ENCODE measurements at regions not wholly inside any gene's neighbourhood (a gene's known extent, or its start where the extent isn't known, plus 50 kb on each side); places are given as distances from the start of the nearest gene placed in this dataset.

DNA sequence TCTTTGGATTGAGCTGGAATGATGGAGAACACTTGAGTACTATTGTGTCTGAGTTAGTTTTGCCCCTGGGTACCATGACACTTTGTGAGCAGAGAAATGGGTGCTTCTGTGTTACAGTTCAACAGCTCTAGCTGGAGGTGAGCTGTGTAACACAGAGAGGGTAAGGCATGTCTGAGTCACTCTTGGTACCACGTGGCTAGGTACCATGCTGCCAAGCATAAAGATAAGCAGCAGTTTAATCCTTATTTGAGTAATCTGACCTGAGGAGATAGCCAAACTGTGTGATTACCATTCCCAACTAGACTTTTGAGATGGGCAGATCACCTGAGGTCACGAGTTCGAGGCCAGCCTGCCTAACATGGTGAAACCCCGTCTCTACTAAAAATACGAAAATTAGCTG, 122.0 kb downstream of the OLFM4 start:
- no peak for DNase-seq

- DNase-seq = no peak
Observed at GRCh38 chr13:53151336-53152056, 122.9 kb downstream of the OLFM4 start.

DNA sequence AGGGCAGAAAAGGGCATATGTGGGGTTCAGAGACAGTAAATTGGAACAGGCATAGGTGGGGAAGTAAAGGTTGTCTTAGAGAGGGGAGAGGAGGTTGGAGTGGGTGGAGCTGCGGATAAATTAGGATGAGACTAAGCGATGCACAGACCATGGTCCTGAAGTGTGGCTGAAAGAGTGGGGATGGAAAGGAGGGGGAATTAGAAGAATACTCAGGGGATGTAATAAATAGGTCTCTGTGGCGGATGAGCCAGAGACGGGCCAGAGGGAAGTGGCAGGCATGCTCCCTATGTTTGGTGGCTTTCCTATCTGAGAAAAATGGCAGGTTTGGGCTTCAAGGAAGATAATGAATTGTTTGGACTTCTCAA, 123.4 kb downstream of the OLFM4 start:
- no peak for DNase-seq

- no peak for DNase-seq
Observed at GRCh38 chr13:53158201-53158600, 129.6 kb downstream of the OLFM4 start.

- DNase-seq = no peak
Observed at GRCh38 chr13:53159431-53159830, 130.8 kb downstream of the OLFM4 start.

DNA sequence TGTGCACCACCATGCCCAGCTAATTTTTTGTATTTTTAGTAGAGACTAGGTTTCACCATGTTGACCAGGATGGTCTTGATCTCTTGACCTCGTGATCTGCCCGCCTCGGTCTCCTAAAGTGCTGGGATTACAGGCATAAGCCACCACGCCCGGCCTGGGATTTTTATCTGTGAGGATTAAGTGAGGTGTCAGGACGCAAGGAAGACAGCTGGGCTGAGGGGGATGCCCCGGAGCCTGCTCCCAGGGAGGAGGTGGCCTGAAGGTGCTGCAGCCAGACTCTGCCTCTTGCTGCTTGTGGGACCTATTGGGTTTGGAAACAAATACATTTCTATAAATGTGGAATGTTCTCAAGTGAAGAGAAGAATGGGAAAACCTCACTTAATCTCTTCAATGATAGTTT, 131.6 kb downstream of the OLFM4 start:
- DNase-seq = no peak

DNA sequence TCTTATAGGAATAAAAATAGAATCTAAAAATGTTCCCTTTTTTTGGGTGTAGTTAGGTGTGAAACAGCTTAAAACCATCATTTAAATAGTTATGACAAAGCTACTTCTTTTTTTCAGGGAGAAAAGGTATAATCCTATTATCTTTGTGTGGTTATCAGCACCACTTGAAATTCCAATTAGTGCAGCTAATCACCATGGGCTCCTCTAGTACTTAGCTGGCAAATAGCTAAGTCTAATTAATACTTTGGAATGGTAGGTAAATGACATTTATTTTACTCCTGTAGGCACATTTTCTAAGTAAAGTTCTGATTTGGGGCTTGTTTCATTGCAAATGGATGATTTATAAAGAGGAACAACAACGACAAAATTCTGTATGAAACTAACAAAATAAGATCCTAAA, 132.6 kb downstream of the OLFM4 start:
- DNase-seq = no peak

DNA sequence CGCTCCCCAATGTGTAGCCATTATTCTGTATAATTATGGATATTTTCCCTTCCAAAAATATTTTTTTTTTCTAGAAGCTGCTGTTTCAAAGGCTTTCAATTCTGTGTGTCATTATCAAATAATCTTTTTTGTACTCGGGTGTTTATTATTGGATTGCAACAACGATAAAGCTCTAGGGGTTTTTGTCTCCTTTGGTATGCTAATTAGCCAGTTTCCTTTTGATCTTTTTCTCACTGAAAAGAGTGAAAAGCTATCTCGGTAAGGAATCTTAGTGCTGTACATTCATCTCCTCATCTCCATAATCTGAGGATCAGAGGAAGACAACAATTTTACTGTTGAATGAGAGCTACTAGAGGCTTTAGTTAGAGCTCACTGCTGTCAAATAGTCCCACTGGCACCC, 136.6 kb downstream of the OLFM4 start:
- no peak for DNase-seq

- DNase-seq = no peak
Observed at GRCh38 chr13:53167561-53167960, 138.9 kb downstream of the OLFM4 start.

DNA sequence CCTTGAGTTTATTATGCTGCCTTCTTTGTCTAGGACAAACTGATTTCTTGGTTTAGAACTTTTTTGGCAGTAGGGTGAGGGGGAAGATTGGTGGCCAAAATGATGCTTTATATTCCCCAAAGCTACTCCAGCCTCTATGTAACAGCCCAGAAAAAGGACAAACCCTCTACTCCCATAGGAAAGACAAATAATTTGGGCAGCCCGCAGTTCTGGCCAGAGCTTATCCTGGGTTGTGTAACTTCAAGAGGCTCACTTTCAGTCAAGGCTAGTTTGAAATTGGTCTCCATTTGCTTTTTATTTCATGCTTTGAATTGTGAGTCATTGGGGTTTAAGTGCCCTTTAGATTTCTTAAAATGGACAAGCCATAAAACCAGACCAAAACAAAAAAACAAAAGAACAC, 142.3 kb downstream of the OLFM4 start:
- DNase-seq = no peak

DNA sequence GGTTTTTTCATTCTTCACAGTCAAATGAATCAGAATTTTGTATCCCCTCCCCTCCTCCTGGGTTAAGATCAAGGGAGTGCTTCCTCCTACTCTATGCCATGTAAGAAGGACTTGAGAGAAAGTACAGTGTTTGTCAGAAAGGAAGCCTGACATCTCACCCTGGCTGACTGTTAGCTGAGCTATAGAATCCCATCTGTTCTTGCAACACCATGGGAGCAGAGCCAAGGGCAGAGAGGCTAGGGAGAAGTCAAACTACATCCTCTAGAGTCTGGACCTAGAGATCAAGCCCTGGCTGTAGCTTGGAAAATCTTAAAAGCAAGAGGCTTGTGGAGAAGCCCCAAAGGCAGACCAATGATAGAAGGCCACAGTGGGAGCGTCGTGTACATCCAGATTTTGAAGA, 145.9 kb downstream of the OLFM4 start:
- DNase-seq = no peak

DNA sequence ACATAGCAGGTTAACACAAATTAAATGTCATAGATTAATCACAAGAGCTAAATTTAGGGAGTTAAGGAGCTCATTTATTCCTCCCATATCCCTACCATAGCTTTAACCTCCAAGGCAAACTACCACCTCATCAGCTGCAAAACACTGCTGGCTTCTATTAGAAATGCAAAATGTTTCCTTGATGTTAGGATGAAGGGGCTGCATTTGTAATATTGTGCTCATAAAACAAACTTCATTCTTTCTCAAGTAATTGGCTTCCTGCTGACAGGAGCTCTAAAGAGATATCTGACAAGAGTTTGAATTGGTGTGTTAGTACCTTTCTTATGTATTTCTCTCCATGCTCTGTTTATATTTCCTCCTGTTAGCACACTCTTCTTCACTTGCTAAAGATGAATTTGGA, 152.1 kb downstream of the OLFM4 start:
- DNase-seq = no peak

DNA sequence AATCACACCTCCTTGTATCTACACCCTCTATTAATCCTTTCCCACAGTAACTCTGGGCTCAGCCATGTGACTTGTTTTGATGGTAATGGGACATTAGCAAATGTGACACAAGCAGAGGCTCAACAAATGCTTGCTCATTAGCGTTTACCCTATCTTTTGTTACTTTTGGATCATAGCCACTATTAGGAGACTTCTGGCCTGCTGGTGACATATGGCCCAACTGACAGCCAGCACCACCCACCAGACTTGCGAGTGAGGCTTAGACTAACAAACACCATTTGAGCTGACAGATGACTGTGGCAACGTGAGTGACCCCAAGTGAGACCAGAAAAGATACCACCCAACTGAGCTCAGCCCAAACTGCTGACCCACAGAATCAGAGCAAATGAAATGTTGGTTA, 154.1 kb downstream of the OLFM4 start:
- no peak for DNase-seq

GRCh38 chr13:53188120-53188519, 159.5 kb downstream of the OLFM4 start:
- DNase-seq = no peak

DNA sequence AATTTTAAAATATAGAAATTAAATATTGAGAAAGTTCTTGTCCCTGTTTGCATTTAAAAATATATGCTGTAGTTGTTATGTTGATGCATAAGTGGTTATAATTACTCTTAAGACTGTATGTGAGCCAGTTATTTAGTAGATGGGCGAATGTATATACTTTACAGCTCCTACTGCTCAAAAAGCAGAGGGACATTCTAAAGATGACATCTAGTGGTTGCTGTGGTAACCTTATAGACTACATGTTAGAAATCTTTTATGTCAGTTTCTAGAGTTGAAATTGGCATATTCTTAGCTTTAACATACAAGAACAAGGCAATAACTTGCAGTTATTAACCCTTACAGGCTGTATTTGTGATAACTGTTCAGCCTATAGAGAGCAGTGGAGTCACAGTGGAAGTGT, 160.5 kb downstream of the OLFM4 start:
- DNase-seq = no peak

- DNase-seq = no peak
Observed at GRCh38 chr13:53191091-53191490, 162.5 kb downstream of the OLFM4 start.

GRCh38 chr13:53197424-53197823, 168.8 kb downstream of the OLFM4 start:
- DNase-seq = no peak

- no peak for DNase-seq
Observed at GRCh38 chr13:53198017-53198416, 169.4 kb downstream of the OLFM4 start.

DNA sequence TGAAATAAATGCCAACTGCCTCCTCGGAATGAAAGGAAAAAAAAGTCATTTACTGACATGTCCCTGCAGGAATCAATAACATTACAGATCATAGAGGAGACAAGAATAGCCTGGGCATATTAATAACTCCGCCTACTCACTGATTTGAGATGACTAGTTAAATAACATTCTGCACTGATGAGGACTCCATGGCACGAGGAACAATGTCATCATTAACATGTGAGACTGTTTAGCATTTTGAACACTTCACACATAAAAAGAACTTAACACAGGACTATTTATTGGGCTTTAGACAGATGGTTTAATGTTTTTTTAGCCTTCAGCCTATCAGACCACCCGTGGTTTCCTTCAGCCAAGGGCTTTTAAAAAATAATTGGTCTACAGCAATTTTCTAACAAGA, 170.1 kb downstream of the OLFM4 start:
- DNase-seq = no peak

DNA sequence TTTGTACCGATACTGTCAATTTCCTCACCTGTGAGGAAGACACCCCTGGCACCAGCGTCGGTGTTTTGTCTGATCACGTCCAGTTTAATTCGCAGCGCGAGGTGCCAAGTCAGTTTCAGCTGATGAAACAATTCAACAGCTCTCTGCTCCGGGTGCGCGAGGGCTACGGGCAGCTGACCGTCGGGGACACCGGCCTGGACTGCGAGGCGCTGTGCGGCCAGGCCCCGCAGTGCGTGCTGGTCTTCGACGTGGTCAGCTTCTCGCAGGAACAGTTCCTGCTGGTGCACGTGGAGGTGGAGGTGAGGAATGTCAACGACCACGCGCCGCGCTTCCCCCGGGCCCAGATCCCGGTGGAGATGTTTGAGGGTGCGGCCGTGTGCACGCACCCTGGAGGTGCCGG, 171.5 kb downstream of the OLFM4 start:
- DNase-seq = no peak

DNA sequence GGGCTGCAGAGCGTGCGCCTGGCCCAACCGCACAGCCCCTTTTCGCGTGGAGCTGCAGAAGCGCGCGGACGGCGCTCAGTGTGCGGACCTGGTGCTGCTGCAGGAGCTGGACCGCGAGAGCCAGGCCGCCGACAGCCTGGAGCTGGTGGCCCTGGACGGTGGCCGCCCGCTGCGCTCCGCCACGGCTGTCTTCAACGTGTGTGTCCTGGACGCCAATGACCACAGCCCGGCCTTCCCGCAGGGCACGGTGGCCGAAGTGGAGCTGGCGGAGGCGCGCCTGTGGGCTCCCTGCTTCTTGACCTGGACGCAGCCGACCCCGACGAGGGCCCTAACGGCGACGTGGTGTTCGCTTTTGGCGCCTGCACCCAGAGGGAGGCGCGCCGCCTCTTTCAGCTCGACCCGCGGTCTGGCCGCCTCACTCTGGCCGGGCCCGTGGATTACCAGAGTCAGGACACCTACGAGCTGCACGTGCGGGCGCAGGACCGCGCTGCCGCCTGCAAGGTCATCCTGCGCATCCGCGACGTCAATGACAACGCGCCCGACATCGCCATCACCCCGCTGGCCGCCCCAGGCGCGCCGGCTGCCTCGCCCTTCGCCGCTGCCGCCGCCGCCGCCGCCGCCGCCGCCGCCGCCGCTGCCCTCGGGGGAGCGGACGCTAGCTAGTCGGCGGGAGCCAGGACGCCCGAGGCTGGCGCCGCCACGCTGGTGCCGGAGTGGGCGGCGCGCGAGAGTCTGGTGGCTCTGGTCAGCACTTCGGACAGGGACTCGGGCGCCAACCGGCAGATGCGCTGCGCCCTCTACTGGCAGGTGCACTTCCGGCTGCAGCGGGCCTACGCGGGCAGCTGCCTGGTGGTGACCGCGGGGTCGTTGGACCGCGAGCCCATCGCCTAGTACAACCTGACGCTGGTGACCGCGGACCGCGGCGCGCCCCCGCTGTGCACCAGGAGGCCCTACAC, 172.2 kb downstream of the OLFM4 start:
- DNase-seq = peak; percentile 3

GRCh38 chr13:53201454-53202225, 173.0 kb downstream of the OLFM4 start:
- no peak for DNase-seq

DNA sequence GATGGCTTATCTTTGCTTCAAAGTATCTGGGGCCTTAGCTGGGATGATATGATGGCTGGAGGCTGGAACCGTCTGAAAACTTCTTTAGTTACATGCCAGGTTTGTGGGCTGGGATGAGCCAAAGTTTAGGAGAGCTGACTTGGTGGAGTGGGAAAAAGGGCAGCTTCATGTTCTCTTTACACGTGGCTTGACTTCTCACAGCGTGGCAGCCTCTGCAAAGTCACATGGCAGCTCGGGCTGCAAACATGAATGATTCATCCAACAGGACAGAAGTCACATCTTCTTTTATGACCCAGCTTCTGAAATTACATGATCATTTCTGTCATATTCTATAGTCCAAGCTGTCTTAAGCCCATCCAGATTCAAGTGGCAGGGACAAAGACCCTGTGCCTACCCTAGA, 176.0 kb downstream of the OLFM4 start:
- no peak for DNase-seq

DNA sequence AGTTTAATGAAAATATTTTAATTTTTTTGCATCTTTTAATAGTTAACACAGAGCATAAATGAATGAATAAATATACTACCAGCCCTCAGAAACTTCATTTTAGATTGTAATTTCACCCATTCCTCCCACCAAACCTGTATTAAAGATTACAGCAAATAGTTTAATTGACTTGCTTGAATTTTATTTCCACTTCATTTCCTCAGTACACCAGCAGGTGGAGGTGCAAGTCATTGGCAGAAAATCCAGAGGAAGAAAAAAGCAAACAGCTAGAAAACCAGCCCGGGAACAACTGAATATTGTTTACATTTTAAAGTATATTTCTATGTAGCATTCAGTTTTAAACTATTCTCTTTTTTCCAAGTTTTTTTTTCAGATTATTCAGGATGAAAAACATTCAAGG, 177.8 kb downstream of the OLFM4 start:
- no peak for DNase-seq
